ENCODE measurements at regions not wholly inside any gene's neighbourhood (a gene's known extent, or its start where the extent isn't known, plus 50 kb on each side); places are given as distances from the start of the nearest gene placed in this dataset.

DNA sequence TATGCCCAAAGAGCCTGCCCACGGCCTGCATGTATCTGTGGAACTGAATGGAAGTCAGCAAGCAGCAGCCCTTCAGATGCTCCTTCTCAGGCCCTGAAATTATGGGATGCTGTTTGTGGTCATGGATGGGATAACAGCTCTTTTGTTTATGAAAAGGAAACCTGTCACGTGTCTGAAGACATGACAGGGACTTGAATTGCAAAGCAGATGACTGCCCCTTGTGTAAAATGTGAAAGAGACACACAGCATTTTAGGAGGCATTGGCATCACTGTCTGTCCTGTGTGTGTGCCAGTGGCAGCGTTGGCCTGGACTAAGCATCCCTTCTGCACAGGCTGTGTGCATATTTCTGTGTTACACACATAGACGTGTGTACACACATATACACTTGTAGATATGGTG lies 192.1 kb downstream of the VRK1 start:
- intact Hi-C loops (cut with micrococcal nuclease), result no loop called here
- H3K4me1 ChIP-seq (ENCODE audit: control insufficient read depth, extremely low read depth, insufficient read depth, low read length), result no peaks in the 10 kb centered on the region
- POLR2A ChIA-PET, result no interaction called here

DNA sequence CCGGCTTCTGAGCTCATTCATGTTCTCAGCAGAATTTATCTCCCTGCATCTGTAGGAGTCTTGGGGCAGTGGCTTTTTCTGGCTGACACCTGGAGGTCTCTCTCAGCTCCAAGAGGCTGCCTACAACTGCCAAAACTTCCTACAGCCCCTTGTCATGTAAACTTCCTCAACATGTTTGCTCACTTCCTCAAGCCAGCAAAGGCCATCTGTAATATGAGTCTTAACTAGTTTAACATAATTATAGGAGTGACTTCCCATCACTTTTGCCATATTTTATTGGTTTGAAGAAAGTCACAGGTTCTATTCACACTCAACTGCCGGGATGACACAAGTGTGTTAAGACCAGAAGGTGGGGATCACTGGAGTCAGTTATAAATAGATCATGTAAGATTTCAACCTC lies 194.0 kb downstream of the VRK1 start:
- Histone ChIP-seq H3K79me2 (ENCODE audit: control insufficient read depth, insufficient read depth, low read length) (no peaks in the 10 kb centered on the region), H3K36me3 (ENCODE audit: control insufficient read depth in 2 of 2, extremely low read depth in 1 of 2, insufficient read depth in 2 of 2, low read length in 2 of 2) (no peaks in the 10 kb centered on the region), H3K9ac (replicated peaks; ENCODE audit: extremely low read depth, insufficient read depth, low read length) (no peak overlapping the region), H3K9me3 (replicated peaks; ENCODE audit: control insufficient read depth, insufficient read depth, low read length) (peaks cover 9% of the 10 kb centered on the region), H3K27ac (ENCODE audit: insufficient read depth, low read depth, low read length) (no peak overlapping the region), H3K4me3 (replicated peaks in 1 of 3; ENCODE audit: insufficient read depth in 1 of 3, low read depth in 1 of 3, low read length in 3 of 3) (no peak overlapping the region), H3K27me3 (ENCODE audit: control insufficient read depth in 2 of 2, insufficient read depth in 2 of 2, low read length in 2 of 2) (no peaks in the 10 kb centered on the region), H3K9me1 (replicated peaks; ENCODE audit: control insufficient read depth, extremely low read depth, insufficient read depth, low read length) (no peaks in the 10 kb centered on the region), H4K20me1 (replicated peaks; ENCODE audit: control insufficient read depth, extremely low read depth, insufficient read depth, low read length) (no peaks in the 10 kb centered on the region), H3K4me1 (ENCODE audit: control insufficient read depth, extremely low read depth, insufficient read depth, low read length) (no peaks in the 10 kb centered on the region), H2AFZ (ENCODE audit: low read depth, low read length) (no peak overlapping the region), H3K4me2 (ENCODE audit: insufficient read depth, low read length) (no peak overlapping the region)
- ChIA-PET CTCF (no interaction called here), POLR2A (no interaction called here)
- BruUV-seq (replicated peaks), result no TSS peak
- dilution Hi-C loops (cut with MboI; ENCODE audit: extremely low pct_ligation_motif_present, low sequenced_read_pairs) (no loop called here), intact Hi-C loops (cut with micrococcal nuclease) (no loop called here)
- FAIRE-seq (no peak), DNase-seq (ENCODE audit: low read depth, low spot score) (no peak)
- TF ChIP-seq, protein P1, sequence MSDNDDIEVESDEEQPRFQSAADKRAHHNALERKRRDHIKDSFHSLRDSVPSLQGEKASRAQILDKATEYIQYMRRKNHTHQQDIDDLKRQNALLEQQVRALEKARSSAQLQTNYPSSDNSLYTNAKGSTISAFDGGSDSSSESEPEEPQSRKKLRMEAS (IDR thresholded peaks at IDR 0.05; ENCODE audit: insufficient read depth, insufficient read length), result no peak
- no peak for TF ChIP-seq POLR2AphosphoS5 (IDR thresholded peaks at IDR 0.05; ENCODE audit: insufficient read depth, low read depth, low read length)
- TF ChIP-seq GATA2 (IDR thresholded peaks at IDR 0.05; ENCODE audit: insufficient read depth, insufficient read length, low read depth, low read length), result no peak
- no peak for TF ChIP-seq POLR2A (IDR thresholded peaks at IDR 0.05; ENCODE audit: low read depth, low read length)
- TF ChIP-seq MYC (IDR thresholded peaks at IDR 0.05; ENCODE audit: low read depth, low read length), result no peak

More for the DNA sequence above, 192.1 kb downstream of the VRK1 start:
- Histone ChIP-seq H4K20me1 (replicated peaks; ENCODE audit: control insufficient read depth, extremely low read depth, insufficient read depth, low read length) (no peaks in the 10 kb centered on the region), H3K4me3 (replicated peaks in 1 of 3; ENCODE audit: insufficient read depth in 1 of 3, low read depth in 1 of 3, low read length in 3 of 3) (no peak overlapping the region), H3K9ac (replicated peaks; ENCODE audit: extremely low read depth, insufficient read depth, low read length) (no peak overlapping the region), H3K9me1 (replicated peaks; ENCODE audit: control insufficient read depth, extremely low read depth, insufficient read depth, low read length) (no peaks in the 10 kb centered on the region), H3K79me2 (ENCODE audit: control insufficient read depth, insufficient read depth, low read length) (no peaks in the 10 kb centered on the region), H2AFZ (ENCODE audit: low read depth, low read length) (no peak overlapping the region), H3K36me3 (ENCODE audit: control insufficient read depth in 2 of 2, extremely low read depth in 1 of 2, insufficient read depth in 2 of 2, low read length in 2 of 2) (no peaks in the 10 kb centered on the region), H3K27ac (ENCODE audit: insufficient read depth, low read depth, low read length) (no peak overlapping the region), H3K9me3 (replicated peaks; ENCODE audit: control insufficient read depth, insufficient read depth, low read length) (peaks cover 6% of the 10 kb centered on the region), H3K4me2 (ENCODE audit: insufficient read depth, low read length) (no peak overlapping the region), H3K27me3 (ENCODE audit: control insufficient read depth in 2 of 2, insufficient read depth in 2 of 2, low read length in 2 of 2) (no peaks in the 10 kb centered on the region)
- FAIRE-seq (no peak), DNase-seq (ENCODE audit: low read depth, low spot score) (no peak)
- TF ChIP-seq FOS (IDR thresholded peaks at IDR 0.05; ENCODE audit: borderline replicate concordance, insufficient read depth, low read length), result no peak
- no peak for TF ChIP-seq EZH2 (IDR thresholded peaks at IDR 0.05; ENCODE audit: borderline replicate concordance, low read depth, low read length, severe bottlenecking)
- TF ChIP-seq MYC (IDR thresholded peaks at IDR 0.05; ENCODE audit: low read depth, low read length), result no peak
- BruUV-seq (replicated peaks), result no TSS peak
- CTCF ChIA-PET, result no interaction called here
- dilution Hi-C loops (cut with MboI; ENCODE audit: extremely low pct_ligation_motif_present, low sequenced_read_pairs), result no loop called here
